ENCODE measurements at regions not wholly inside any gene's neighbourhood (a gene's known extent, or its start where the extent isn't known, plus 50 kb on each side); places are given as distances from the start of the nearest gene placed in this dataset.

DNA sequence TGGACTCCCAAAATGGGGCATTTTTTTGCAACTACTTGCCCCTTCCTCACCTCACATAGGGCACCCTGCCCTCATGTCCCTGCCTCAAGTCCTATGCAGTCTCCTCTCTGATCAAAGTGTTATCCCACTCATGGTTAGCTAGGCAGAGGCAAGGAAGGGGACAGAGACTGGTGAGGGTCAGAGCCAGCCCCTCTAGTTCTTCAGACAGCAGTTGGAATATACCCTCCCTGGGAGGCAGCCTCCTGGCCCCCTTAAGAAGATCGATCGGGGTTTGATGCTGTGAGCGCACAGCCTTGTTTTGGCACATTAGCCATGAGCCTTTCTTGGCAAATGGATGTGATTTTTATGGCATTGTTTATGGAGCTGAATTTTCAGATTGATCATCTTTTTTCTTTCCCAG is 436.9 kb downstream of the BUD13 start:
- Histone ChIP-seq H3K4me3 (no peak overlapping the region), H3K36me3 (ENCODE audit: insufficient read depth in 1 of 2, low read depth in 1 of 2) (no peaks in the 10 kb centered on the region), H3K27ac (no peak overlapping the region), H3K27me3 (ENCODE audit: insufficient read depth in 3 of 3, low read length in 2 of 3) (no peaks in the 10 kb centered on the region), H3K4me1 (no peaks in the 10 kb centered on the region), H3K9me3 (peaks cover 9% of the 10 kb centered on the region)
- DNase-seq (no peak), ATAC-seq (no peak)
- intact Hi-C loops (cut with DNase I) = no loop called here
- 79 to 84% (median 82%) methylated on average over 3 of the region's 3 CpGs for WGBS, 3 donors
- TF ChIP-seq, protein P1, sequence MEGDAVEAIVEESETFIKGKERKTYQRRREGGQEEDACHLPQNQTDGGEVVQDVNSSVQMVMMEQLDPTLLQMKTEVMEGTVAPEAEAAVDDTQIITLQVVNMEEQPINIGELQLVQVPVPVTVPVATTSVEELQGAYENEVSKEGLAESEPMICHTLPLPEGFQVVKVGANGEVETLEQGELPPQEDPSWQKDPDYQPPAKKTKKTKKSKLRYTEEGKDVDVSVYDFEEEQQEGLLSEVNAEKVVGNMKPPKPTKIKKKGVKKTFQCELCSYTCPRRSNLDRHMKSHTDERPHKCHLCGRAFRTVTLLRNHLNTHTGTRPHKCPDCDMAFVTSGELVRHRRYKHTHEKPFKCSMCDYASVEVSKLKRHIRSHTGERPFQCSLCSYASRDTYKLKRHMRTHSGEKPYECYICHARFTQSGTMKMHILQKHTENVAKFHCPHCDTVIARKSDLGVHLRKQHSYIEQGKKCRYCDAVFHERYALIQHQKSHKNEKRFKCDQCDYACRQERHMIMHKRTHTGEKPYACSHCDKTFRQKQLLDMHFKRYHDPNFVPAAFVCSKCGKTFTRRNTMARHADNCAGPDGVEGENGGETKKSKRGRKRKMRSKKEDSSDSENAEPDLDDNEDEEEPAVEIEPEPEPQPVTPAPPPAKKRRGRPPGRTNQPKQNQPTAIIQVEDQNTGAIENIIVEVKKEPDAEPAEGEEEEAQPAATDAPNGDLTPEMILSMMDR (IDR thresholded peaks at IDR 0.05) = no peak

DNA sequence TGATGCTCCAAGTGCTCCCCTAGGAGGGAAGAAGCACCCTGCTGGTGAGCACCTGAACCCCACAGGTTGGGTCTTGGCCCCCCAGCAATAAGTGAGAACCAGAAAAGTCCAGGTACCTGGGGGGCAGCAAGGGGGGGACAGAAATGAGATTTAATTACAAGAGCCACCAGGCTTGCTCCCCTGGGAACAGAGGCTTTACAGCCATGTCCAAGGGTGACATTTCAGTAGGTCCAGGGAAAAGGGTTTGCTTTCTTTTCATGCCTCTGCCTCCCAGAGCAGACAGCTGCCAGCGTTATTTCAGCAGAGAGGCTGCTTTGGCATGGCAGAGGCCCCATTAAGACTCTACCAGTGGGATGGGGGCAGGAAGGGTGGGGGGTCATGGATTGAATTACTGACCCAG is 437.7 kb downstream of the BUD13 start:
- no peak overlapping the region for H3K27ac ChIP-seq
- TF ChIP-seq, protein P1 (IDR thresholded peaks at IDR 0.05) = no peak
- 16 to 24% (median 22%) methylated on average over 1 of the region's 1 CpG for WGBS, 3 donors
- DNase-seq = no peak
- no peaks in the 10 kb centered on the region for H3K36me3 ChIP-seq (ENCODE audit: insufficient read depth in 1 of 2, low read depth in 1 of 2)
- H3K9me3 ChIP-seq = peaks cover 9% of the 10 kb centered on the region
- H3K27me3 ChIP-seq (ENCODE audit: insufficient read depth in 3 of 3, low read length in 2 of 3) = no peaks in the 10 kb centered on the region
- intact Hi-C loops (cut with DNase I) = no loop called here
- ATAC-seq = no peak
- no peak overlapping the region for H3K4me3 ChIP-seq
- H3K4me1 ChIP-seq = no peaks in the 10 kb centered on the region

DNA sequence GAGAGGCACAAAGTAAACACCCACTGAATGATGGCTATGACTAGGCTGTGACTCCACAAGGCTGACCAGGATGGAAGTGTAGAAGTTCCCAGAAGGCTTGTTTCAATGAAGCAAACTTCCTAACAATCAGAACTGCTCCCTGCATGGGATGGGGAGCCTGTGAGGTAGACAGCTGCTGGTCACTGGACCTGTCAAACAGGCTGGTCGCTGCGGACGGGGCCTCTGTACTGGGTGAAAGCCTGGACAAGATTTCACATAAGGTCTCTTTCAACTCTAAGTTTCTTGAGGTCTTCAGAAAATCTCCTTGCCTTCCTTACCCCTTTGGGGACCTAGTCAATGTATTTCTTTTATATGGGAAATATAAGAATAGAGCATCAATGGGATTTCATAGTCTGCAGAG is 438.2 kb downstream of the BUD13 start:
- H3K4me1 ChIP-seq = no peaks in the 10 kb centered on the region

DNA sequence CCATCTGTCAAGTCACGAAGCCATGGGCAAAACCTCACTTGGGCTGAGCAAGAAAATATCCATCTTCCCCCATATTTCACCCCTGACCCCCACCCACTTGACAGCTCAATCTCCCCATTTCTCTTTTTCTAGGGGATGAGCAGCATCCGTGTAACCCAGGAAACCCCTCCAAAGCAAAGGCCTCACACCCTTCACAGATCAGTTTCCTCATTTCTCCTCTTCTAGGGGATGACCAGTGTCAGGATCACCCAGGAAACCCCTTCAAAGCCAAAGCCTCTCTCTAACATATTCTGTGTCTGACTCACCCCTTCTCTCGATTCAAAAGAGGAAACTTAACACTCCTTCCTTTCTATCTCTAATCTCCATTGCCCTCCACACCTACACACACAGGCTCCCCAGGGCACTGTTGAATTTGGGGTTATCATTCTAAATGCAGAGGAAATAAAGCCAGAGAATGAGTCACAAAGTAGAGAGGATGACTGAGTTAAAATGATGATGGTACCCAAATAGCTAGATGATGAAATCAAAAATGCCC is 439.7 kb downstream of the BUD13 start:
- H3K27ac ChIP-seq = no peak overlapping the region
- DNase-seq (no peak), ATAC-seq (no peak)
- peaks cover 6% of the 10 kb centered on the region for H3K9me3 ChIP-seq
- WGBS, 3 donors = 46 to 70% (median 66%) methylated on average over 3 of the region's 3 CpGs
- intact Hi-C loops (cut with DNase I) = no loop called here
- H3K36me3 ChIP-seq (ENCODE audit: insufficient read depth in 1 of 2, low read depth in 1 of 2) = no peaks in the 10 kb centered on the region
- TF ChIP-seq, protein P1 (IDR thresholded peaks at IDR 0.05) = no peak
- H3K4me3 ChIP-seq = no peak overlapping the region
- H3K4me1 ChIP-seq = no peaks in the 10 kb centered on the region
- H3K27me3 ChIP-seq (ENCODE audit: insufficient read depth in 3 of 3, low read length in 2 of 3) = peaks cover 0 to 4% (median 0%) of the 10 kb centered on the region in 3 donors

More for the DNA sequence above, 438.2 kb downstream of the BUD13 start:
- Histone ChIP-seq H3K36me3 (ENCODE audit: insufficient read depth in 1 of 2, low read depth in 1 of 2) (no peaks in the 10 kb centered on the region), H3K27ac (no peak overlapping the region), H3K27me3 (ENCODE audit: insufficient read depth in 3 of 3, low read length in 2 of 3) (no peaks in the 10 kb centered on the region), H3K9me3 (peaks cover 9% of the 10 kb centered on the region), H3K4me3 (no peak overlapping the region)
- ATAC-seq = no peak
- no peak for DNase-seq
- 77 to 79% (median 79%) methylated on average over 3 of the region's 3 CpGs for WGBS, 3 donors
- intact Hi-C loops (cut with DNase I) = no loop called here
- TF ChIP-seq, protein P1 (IDR thresholded peaks at IDR 0.05) = no peak

DNA sequence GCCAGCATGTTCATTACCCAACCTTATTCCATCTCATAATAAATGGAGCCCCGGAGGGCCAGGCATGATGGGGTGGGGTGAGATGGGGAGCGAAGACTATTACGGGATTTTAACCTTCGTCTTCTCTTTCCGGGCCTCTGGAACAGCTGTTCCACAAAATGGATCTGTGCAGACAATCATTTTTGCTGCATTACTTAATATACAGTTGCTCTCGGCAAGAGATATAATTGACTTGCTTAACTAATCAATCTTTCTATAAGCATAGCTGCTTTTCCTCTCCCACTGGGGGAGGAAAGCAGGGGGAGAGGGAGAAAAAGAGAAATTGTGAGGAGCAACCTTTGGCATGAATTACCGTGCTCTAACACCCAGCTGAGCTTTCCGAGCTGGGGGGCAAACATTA is 440.4 kb downstream of the BUD13 start:
- no peak for DNase-seq
- WGBS, 3 donors = 59 to 71% (median 64%) methylated on average over 8 of the region's 8 CpGs
- no peaks in the 10 kb centered on the region for H3K9me3 ChIP-seq
- peaks cover 0 to 4% (median 0%) of the 10 kb centered on the region in 3 donors for H3K27me3 ChIP-seq (ENCODE audit: insufficient read depth in 3 of 3, low read length in 2 of 3)
- intact Hi-C loops (cut with DNase I) = no loop called here
- H3K4me1 ChIP-seq = no peaks in the 10 kb centered on the region
- no peak overlapping the region for H3K4me3 ChIP-seq
- ATAC-seq = no peak
- TF ChIP-seq, protein P1 (IDR thresholded peaks at IDR 0.05) = no peak
- no peaks in the 10 kb centered on the region for H3K36me3 ChIP-seq (ENCODE audit: insufficient read depth in 1 of 2, low read depth in 1 of 2)
- H3K27ac ChIP-seq = no peak overlapping the region
